SU-DHL-6 (cell line): ENCODE measurements at regions not wholly inside any gene's neighbourhood (a gene's known extent, or its start where the extent isn't known, plus 50 kb on each side); places are given as distances from the start of the nearest gene placed in this dataset.

ENCODE experiments used
- H2AFZ ChIP-seq: fragments of 200-600 bp; sonication (generic); 2 replicates; pipeline ENCODE4 v1.6.1; 2014; ENCODE audit warnings: low read depth, mild to moderate bottlenecking, moderate library complexity, mixed read lengths, antibody characterized with exemption, low read length; ENCODE audit not compliant: severe bottlenecking
- H3F3A ChIP-seq: fragments of 200-600 bp; shearing (Covaris generic); 2 replicates; pipeline ENCODE4 v1.6.0; 2016; ENCODE audit warnings: antibody characterized with exemption, mild to moderate bottlenecking; ENCODE audit not compliant: insufficient read depth
- H3K27ac ChIP-seq: fragments of 200-600 bp; sonication (generic); 2 replicates; pipeline ENCODE4 v1.5.1; 2016; ENCODE audit warnings: low read depth, mild to moderate bottlenecking, low read length, moderate library complexity, mixed read lengths
- H3K27me3 ChIP-seq: fragments of 200-600 bp; sonication (generic), shearing (Covaris generic); 2 replicates; pipeline ENCODE4 v1.6.0; 2014; ENCODE audit warnings: mild to moderate bottlenecking, low read length
- H3K36me3 ChIP-seq: fragments of 200-600 bp; sonication (generic); 2 replicates; pipeline ENCODE4 v1.6.1; 2014; ENCODE audit warnings: mild to moderate bottlenecking, low read length, mixed read lengths
- H3K4me2 ChIP-seq: fragments of 300-600, 200-600 bp; shearing (Covaris generic), sonication (generic); 2 replicates; pipeline ENCODE4 v1.6.0; 2014; ENCODE audit warnings: low read length, low read depth, mild to moderate bottlenecking; ENCODE audit not compliant: poor library complexity, severe bottlenecking
- H3K4me3 ChIP-seq: fragments of 200-600 bp; sonication (generic); 2 replicates; pipeline ENCODE4 v1.5.1; 2014; ENCODE audit warnings: antibody characterized with exemption, low read length, mild to moderate bottlenecking, mixed read lengths; ENCODE audit not compliant: insufficient read depth, poor library complexity, severe bottlenecking
- H3K79me2 ChIP-seq: fragments of 200-600 bp; sonication (generic); 2 replicates; pipeline ENCODE4 v1.6.1; 2014; ENCODE audit warnings: mild to moderate bottlenecking, low read length, moderate library complexity; ENCODE audit not compliant: insufficient read depth
- H3K9ac ChIP-seq: fragments of 200-600 bp; sonication (generic); 2 replicates; pipeline ENCODE4 v1.7.0; 2014; ENCODE audit warnings: mild to moderate bottlenecking, low read length
- H3K9me2 ChIP-seq: fragments of 200-600 bp; sonication (generic); replicated peaks from 2 replicates; pipeline ENCODE4 v1.6.1; 2014; ENCODE audit warnings: low read length; ENCODE audit not compliant: insufficient read depth
- H3K9me3 ChIP-seq: fragments of 200-600 bp; sonication (generic); 2 replicates; pipeline ENCODE4 v1.6.1; 2014; ENCODE audit warnings: low read length, mixed read lengths; ENCODE audit not compliant: insufficient read depth
- H4K20me1 ChIP-seq: fragments of 200-600 bp; sonication (generic); 2 replicates; pipeline ENCODE4 v1.6.1; 2014; ENCODE audit warnings: low read depth, mild to moderate bottlenecking, antibody characterized with exemption, low read length, moderate library complexity, mixed read lengths
- EZH2phosphoT487 ChIP-seq: fragments of 200-600 bp; sonication (generic), shearing (Covaris generic); conservative IDR thresholded peaks from 2 replicates; pipeline ENCODE4 v1.6.1; 2018; ENCODE audit warnings: mild to moderate bottlenecking, antibody characterized with exemption, low read length, moderate library complexity, mixed read lengths
- TF ChIP-seq, protein P1 (sequence below): fragments of 200-600 bp; sonication (generic); IDR thresholded peaks from one replicate; pipeline ENCODE4 v1.5.1; 2017; ENCODE audit warnings: antibody characterized with exemption, mild to moderate bottlenecking, low read length, moderate library complexity; ENCODE audit not compliant: insufficient read depth, poor library complexity, severe bottlenecking

DNA sequence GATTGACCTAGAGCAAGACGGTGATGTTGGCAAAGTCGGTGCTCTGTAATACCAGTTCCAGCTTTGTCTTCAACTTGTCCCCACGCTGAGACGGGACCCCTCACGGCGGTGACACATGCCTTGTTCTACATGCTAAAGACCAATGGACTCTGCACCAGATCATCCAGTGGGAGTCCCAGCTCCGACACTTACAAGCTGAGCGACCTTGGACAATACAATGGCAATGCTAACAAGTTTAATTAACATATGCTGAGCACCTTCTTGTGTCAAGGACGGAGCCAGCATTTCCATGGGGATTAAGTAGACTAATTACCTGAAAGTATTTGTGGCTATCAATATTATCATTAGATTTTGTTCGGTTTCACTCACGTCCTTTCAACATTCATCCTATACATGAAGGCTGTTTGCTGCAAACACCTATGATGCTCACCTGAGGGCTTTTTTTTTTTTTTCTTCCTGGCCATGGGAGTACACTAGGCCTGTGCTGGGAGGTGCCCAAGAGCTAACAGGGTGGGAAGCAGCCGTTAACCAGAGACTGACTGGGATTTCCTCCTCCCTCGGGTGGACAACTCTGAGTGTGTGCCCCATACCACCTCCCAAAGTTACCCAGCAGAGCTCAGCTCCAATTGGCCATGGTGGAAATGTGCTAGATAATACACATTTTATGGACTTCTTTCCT lies 308.6 kb upstream of the ZFHX3 start:
- no peak overlapping the region for H3K4me3 ChIP-seq
- H2AFZ ChIP-seq, result no peak overlapping the region
- H3K9me3 ChIP-seq, result no peaks in the 10 kb centered on the region
- no peak for TF ChIP-seq EZH2phosphoT487
- TF ChIP-seq, protein P1, sequence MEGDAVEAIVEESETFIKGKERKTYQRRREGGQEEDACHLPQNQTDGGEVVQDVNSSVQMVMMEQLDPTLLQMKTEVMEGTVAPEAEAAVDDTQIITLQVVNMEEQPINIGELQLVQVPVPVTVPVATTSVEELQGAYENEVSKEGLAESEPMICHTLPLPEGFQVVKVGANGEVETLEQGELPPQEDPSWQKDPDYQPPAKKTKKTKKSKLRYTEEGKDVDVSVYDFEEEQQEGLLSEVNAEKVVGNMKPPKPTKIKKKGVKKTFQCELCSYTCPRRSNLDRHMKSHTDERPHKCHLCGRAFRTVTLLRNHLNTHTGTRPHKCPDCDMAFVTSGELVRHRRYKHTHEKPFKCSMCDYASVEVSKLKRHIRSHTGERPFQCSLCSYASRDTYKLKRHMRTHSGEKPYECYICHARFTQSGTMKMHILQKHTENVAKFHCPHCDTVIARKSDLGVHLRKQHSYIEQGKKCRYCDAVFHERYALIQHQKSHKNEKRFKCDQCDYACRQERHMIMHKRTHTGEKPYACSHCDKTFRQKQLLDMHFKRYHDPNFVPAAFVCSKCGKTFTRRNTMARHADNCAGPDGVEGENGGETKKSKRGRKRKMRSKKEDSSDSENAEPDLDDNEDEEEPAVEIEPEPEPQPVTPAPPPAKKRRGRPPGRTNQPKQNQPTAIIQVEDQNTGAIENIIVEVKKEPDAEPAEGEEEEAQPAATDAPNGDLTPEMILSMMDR, result no peak
- H3K27me3 ChIP-seq, result no peaks in the 10 kb centered on the region
- no peaks in the 10 kb centered on the region for H3F3A ChIP-seq
- H4K20me1 ChIP-seq, result no peaks in the 10 kb centered on the region
- no peak overlapping the region for H3K27ac ChIP-seq
- no peak overlapping the region for H3K4me2 ChIP-seq
- no peak overlapping the region for H3K9ac ChIP-seq
- no peaks in the 10 kb centered on the region for H3K79me2 ChIP-seq
- no peaks in the 10 kb centered on the region for H3K9me2 ChIP-seq
- H3K36me3 ChIP-seq, result no peaks in the 10 kb centered on the region

DNA sequence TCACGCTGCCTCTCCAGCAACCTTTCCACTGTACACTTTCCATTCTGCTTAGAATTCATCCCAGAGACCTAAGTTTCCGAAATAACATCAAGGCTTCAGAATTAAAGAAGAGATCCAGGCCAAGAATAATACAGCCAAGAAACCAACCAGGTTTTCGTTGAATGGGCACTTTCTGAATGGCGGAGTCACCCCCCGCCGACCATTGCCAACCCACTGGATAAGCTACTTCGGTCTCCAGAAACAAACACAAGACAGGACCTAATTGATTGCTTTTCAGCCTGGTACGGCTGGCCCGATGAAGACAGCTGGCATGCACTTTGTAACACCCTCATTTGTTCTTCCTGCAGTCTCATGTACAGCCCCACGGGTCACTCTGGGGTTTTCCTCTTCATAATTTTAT lies 308.1 kb upstream of the ZFHX3 start:
- Histone ChIP-seq H3K27me3 (no peaks in the 10 kb centered on the region), H3K9me2 (no peaks in the 10 kb centered on the region), H4K20me1 (no peaks in the 10 kb centered on the region), H2AFZ (no peak overlapping the region), H3K36me3 (no peaks in the 10 kb centered on the region), H3K9ac (no peak overlapping the region), H3K4me2 (no peak overlapping the region), H3K27ac (no peak overlapping the region), H3F3A (no peaks in the 10 kb centered on the region), H3K79me2 (no peaks in the 10 kb centered on the region), H3K9me3 (no peaks in the 10 kb centered on the region), H3K4me3 (no peak overlapping the region)
- TF ChIP-seq, protein P1, result no peak
- no peak for TF ChIP-seq EZH2phosphoT487

DNA sequence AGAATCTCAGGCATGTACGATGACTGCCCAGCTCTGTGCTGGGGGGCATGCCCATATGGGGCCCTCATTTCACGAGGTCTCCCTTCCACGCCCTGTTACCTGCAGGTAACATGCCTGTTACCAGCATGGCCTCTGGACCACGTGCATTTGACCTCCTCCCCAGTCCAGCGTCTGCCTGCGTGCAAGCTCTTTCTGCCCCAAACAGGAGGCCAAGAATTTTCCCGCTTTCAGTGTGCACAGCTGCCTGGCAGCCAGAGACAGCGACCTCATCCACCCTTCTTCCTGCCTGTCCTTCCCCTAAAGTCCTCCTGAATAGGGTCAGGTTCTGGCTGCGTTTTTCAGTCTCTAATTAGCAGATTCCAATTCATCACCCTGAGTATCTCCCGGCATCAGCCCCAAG lies 306.5 kb upstream of the ZFHX3 start:
- Histone ChIP-seq H3K79me2 (no peaks in the 10 kb centered on the region), H2AFZ (no peak overlapping the region), H3K9me3 (no peaks in the 10 kb centered on the region), H3K27me3 (no peaks in the 10 kb centered on the region), H3K9ac (no peak overlapping the region), H3K27ac (no peak overlapping the region), H3K4me3 (no peak overlapping the region), H3K9me2 (no peaks in the 10 kb centered on the region), H3K4me2 (no peak overlapping the region), H4K20me1 (no peaks in the 10 kb centered on the region), H3F3A (no peaks in the 10 kb centered on the region), H3K36me3 (no peaks in the 10 kb centered on the region)
- TF ChIP-seq, protein P1, result no peak
- no peak for TF ChIP-seq EZH2phosphoT487
